ENCODE measurements at regions not wholly inside any gene's neighbourhood (a gene's known extent, or its start where the extent isn't known, plus 50 kb on each side); places are given as distances from the start of the nearest gene placed in this dataset.
A peak's percentile ranks its signal among the peaks of the same experiment; 100 is the strongest.
"Not testable (repeated sequence)": the region's sequence is repeated elsewhere in the genome, so short reads cannot be mapped to it uniquely, and the experiment has no call there.

- 96% methylated on average over 5 of the region's 5 CpGs for WGBS
- intact Hi-C loops (cut with DNase I) = loop anchor here in 1 of 4 donors (5.0 kb wide), 1 partner anchor 47 kb away; no protein-coding TSS in a partner anchor
- ATAC-seq = no peak
- Histone ChIP-seq H3K27me3 (ENCODE audit: control insufficient read depth, insufficient read depth) (no peaks in the 10 kb centered on the region), H3K27ac (ENCODE audit: low read length) (no peak overlapping the region), H3K4me3 (ENCODE audit: low read length) (no peak overlapping the region), H3K9me3 (ENCODE audit: control insufficient read depth, low read length) (peaks cover 6% of the 10 kb centered on the region), H3K4me1 (ENCODE audit: control insufficient read depth, insufficient read depth, low read length) (no peaks in the 10 kb centered on the region)
- no peak for DNase-seq
Observed at GRCh38 chr3:194054540-194054939, 81.4 kb upstream of the HES1 start.

GRCh38 chr3:194054961-194055360 lies 81.0 kb upstream of the HES1 start:
- H3K4me3 ChIP-seq (ENCODE audit: low read length) = no peak overlapping the region

GRCh38 chr3:194056323-194056722 lies 79.6 kb upstream of the HES1 start:
- ATAC-seq; H3K27ac ChIP-seq (ENCODE audit: low read length); H3K9me3 ChIP-seq (ENCODE audit: control insufficient read depth, low read length); DNase-seq; H3K27me3 ChIP-seq (ENCODE audit: control insufficient read depth, insufficient read depth); H3K4me1 ChIP-seq (ENCODE audit: control insufficient read depth, insufficient read depth, low read length); H3K4me3 ChIP-seq (ENCODE audit: low read length); intact Hi-C loops (cut with DNase I): not testable (repeated sequence)
- 90% methylated on average over 15 of the region's 15 CpGs for WGBS

More at GRCh38 chr3:194054961-194055360, 81.0 kb upstream of the HES1 start:
- Histone ChIP-seq H3K4me1 (ENCODE audit: control insufficient read depth, insufficient read depth, low read length) (no peaks in the 10 kb centered on the region), H3K9me3 (ENCODE audit: control insufficient read depth, low read length) (peaks cover 6% of the 10 kb centered on the region), H3K27me3 (ENCODE audit: control insufficient read depth, insufficient read depth) (no peaks in the 10 kb centered on the region), H3K27ac (ENCODE audit: low read length) (no peak overlapping the region)
- intact Hi-C loops (cut with DNase I) = loop anchor here in 1 of 4 donors (5.0 kb wide), 1 partner anchor 48 kb away; no protein-coding TSS in a partner anchor
- DNase-seq = no peak
- 92% methylated on average over 3 of the region's 3 CpGs for WGBS
- no peak for ATAC-seq

GRCh38 chr3:194056731-194057415 lies 79.1 kb upstream of the HES1 start:
- intact Hi-C loops (cut with DNase I) = no loop called here
- Histone ChIP-seq H3K9me3 (ENCODE audit: control insufficient read depth, low read length) (no peaks in the 10 kb centered on the region), H3K4me1 (ENCODE audit: control insufficient read depth, insufficient read depth, low read length) (no peaks in the 10 kb centered on the region), H3K27ac (ENCODE audit: low read length) (no peak overlapping the region), H3K4me3 (ENCODE audit: low read length) (no peak overlapping the region), H3K27me3 (ENCODE audit: control insufficient read depth, insufficient read depth) (no peaks in the 10 kb centered on the region)
- DNase-seq (no peak), ATAC-seq (peak in 1 of 2 donors; percentile 20)
- WGBS = 89% methylated on average over 16 of the region's 16 CpGs

GRCh38 chr3:194057570-194058188 lies 78.3 kb upstream of the HES1 start:
- ATAC-seq = no peak
- no peak overlapping the region for H3K27ac ChIP-seq (ENCODE audit: low read length)

GRCh38 chr3:194058189-194058571 lies 77.8 kb upstream of the HES1 start:
- ATAC-seq (peak; percentile 77 to 78), DNase-seq (peak; percentile 67 to 83 (median 80))
- Histone ChIP-seq H3K4me1 (ENCODE audit: control insufficient read depth, insufficient read depth, low read length) (no peaks in the 10 kb centered on the region), H3K9me3 (ENCODE audit: control insufficient read depth, low read length) (no peaks in the 10 kb centered on the region), H3K27ac (ENCODE audit: low read length) (no peak overlapping the region), H3K27me3 (ENCODE audit: control insufficient read depth, insufficient read depth) (no peaks in the 10 kb centered on the region), H3K4me3 (ENCODE audit: low read length) (peak overlapping the region; percentile 39)
- intact Hi-C loops (cut with DNase I) = no loop called here
- 5% methylated on average over 31 of the region's 31 CpGs for WGBS

More at GRCh38 chr3:194057570-194058188, 78.3 kb upstream of the HES1 start:
- H3K4me1 ChIP-seq (ENCODE audit: control insufficient read depth, insufficient read depth, low read length) = no peaks in the 10 kb centered on the region
- intact Hi-C loops (cut with DNase I) = no loop called here
- H3K4me3 ChIP-seq (ENCODE audit: low read length) = peak overlapping the region; percentile 39
- no peaks in the 10 kb centered on the region for H3K9me3 ChIP-seq (ENCODE audit: control insufficient read depth, low read length)
- no peaks in the 10 kb centered on the region for H3K27me3 ChIP-seq (ENCODE audit: control insufficient read depth, insufficient read depth)
- 61% methylated on average over 8 of the region's 8 CpGs for WGBS
- DNase-seq = no peak

GRCh38 chr3:194058753-194059152 lies 77.2 kb upstream of the HES1 start:
- no peak for ATAC-seq
- H3K4me1 ChIP-seq (ENCODE audit: control insufficient read depth, insufficient read depth, low read length) = no peaks in the 10 kb centered on the region
- H3K4me3 ChIP-seq (ENCODE audit: low read length) = peak overlapping the region; percentile 39
- intact Hi-C loops (cut with DNase I) = no loop called here
- no peak overlapping the region for H3K27ac ChIP-seq (ENCODE audit: low read length)
- WGBS = 61% methylated on average over 1 of the region's 1 CpG
- no peaks in the 10 kb centered on the region for H3K9me3 ChIP-seq (ENCODE audit: control insufficient read depth, low read length)
- no peak for DNase-seq
- no peaks in the 10 kb centered on the region for H3K27me3 ChIP-seq (ENCODE audit: control insufficient read depth, insufficient read depth)

GRCh38 chr3:194061421-194062030 lies 74.4 kb upstream of the HES1 start:
- Histone ChIP-seq H3K27me3 (ENCODE audit: control insufficient read depth, insufficient read depth) (no peaks in the 10 kb centered on the region), H3K9me3 (ENCODE audit: control insufficient read depth, low read length) (no peaks in the 10 kb centered on the region), H3K4me1 (ENCODE audit: control insufficient read depth, insufficient read depth, low read length) (no peaks in the 10 kb centered on the region), H3K27ac (ENCODE audit: low read length) (no peak overlapping the region), H3K4me3 (ENCODE audit: low read length) (no peak overlapping the region)
- ATAC-seq = no peak
- no peak for DNase-seq
- intact Hi-C loops (cut with DNase I) = loop anchor here in 1 of 4 donors (10.0 kb wide), 1 partner anchor 47 kb away; no protein-coding TSS in a partner anchor
- 95% methylated on average over 3 of the region's 3 CpGs for WGBS

- WGBS = 88% methylated on average over 3 of the region's 3 CpGs
- intact Hi-C loops (cut with DNase I) = loop anchor here in 1 of 4 donors (10.0 kb wide), 1 partner anchor 48 kb away; no protein-coding TSS in a partner anchor
- H3K27ac ChIP-seq (ENCODE audit: low read length) = no peak overlapping the region
Observed at GRCh38 chr3:194062830-194063229, 73.1 kb upstream of the HES1 start.

GRCh38 chr3:194064380-194065332 lies 71.3 kb upstream of the HES1 start:
- Histone ChIP-seq H3K27me3 (ENCODE audit: control insufficient read depth, insufficient read depth) (no peaks in the 10 kb centered on the region), H3K27ac (ENCODE audit: low read length) (no peak overlapping the region), H3K9me3 (ENCODE audit: control insufficient read depth, low read length) (no peaks in the 10 kb centered on the region), H3K4me3 (ENCODE audit: low read length) (no peak overlapping the region), H3K4me1 (ENCODE audit: control insufficient read depth, insufficient read depth, low read length) (no peaks in the 10 kb centered on the region)
- WGBS = 82% methylated on average over 8 of the region's 8 CpGs
- intact Hi-C loops (cut with DNase I) = loop anchor here in 1 of 4 donors (10.0 kb wide), 1 partner anchor 50 kb away; no protein-coding TSS in a partner anchor
- DNase-seq (no peak), ATAC-seq (peak; percentile 70 to 74)

More at GRCh38 chr3:194062830-194063229, 73.1 kb upstream of the HES1 start:
- Histone ChIP-seq H3K4me3 (ENCODE audit: low read length) (no peak overlapping the region), H3K9me3 (ENCODE audit: control insufficient read depth, low read length) (no peaks in the 10 kb centered on the region), H3K27me3 (ENCODE audit: control insufficient read depth, insufficient read depth) (no peaks in the 10 kb centered on the region), H3K4me1 (ENCODE audit: control insufficient read depth, insufficient read depth, low read length) (no peaks in the 10 kb centered on the region)
- no peak for ATAC-seq
- DNase-seq = no peak
